HG02759 (cell line): ENCODE measurements at regions not wholly inside any gene's neighbourhood (a gene's known extent, or its start where the extent isn't known, plus 50 kb on each side); places are given as distances from the start of the nearest gene placed in this dataset.
"Not testable (repeated sequence)": the region's sequence is repeated elsewhere in the genome, so short reads cannot be mapped to it uniquely, and the experiment has no call there.

ENCODE experiments used
- ATAC-seq: cut with Tn5 transposase; IDR thresholded peaks from one replicate; pipeline ENCODE4 v1.9.1; 2021; ENCODE audit warnings: mild to moderate bottlenecking, moderate library complexity; ENCODE audit not compliant: unreplicated experiment

GRCh38 chr17:72563952-72564351 lies 443.1 kb downstream of the SOX9 start:
- ATAC-seq, result no peak

GRCh38 chr17:72565006-72565405 lies 444.2 kb downstream of the SOX9 start:
- ATAC-seq, result no peak

- ATAC-seq, result no peak
Measured at GRCh38 chr17:72565758-72566157, 444.9 kb downstream of the SOX9 start.

GRCh38 chr17:72566671-72567484 lies 446.1 kb downstream of the SOX9 start:
- no peak for ATAC-seq

- ATAC-seq, result no peak
Measured at GRCh38 chr17:72567774-72568173, 447.0 kb downstream of the SOX9 start.

GRCh38 chr17:72569148-72569946 lies 448.5 kb downstream of the SOX9 start:
- ATAC-seq, result no peak

- ATAC-seq, result no peak
Measured at GRCh38 chr17:72571813-72572396, 451.1 kb downstream of the SOX9 start.

- ATAC-seq, result no peak
Measured at GRCh38 chr17:72572604-72573491, 452.0 kb downstream of the SOX9 start.

GRCh38 chr17:72573492-72573801 lies 452.6 kb downstream of the SOX9 start:
- not testable (repeated sequence) for ATAC-seq

- no peak for ATAC-seq
Measured at GRCh38 chr17:72574675-72575510, 454.1 kb downstream of the SOX9 start.

GRCh38 chr17:72575542-72576233 lies 454.9 kb downstream of the SOX9 start:
- ATAC-seq, result no peak

GRCh38 chr17:72576289-72576759 lies 455.5 kb downstream of the SOX9 start:
- ATAC-seq, result no peak

GRCh38 chr17:72578817-72579470 lies 458.1 kb downstream of the SOX9 start:
- ATAC-seq, result no peak

GRCh38 chr17:72579990-72580320 lies 459.1 kb downstream of the SOX9 start:
- ATAC-seq, result no peak

- no peak for ATAC-seq
Measured at GRCh38 chr17:72580321-72581127, 459.7 kb downstream of the SOX9 start.

GRCh38 chr17:72587156-72587555 lies 466.3 kb downstream of the SOX9 start:
- ATAC-seq, result no peak

GRCh38 chr17:72587773-72588511 lies 467.1 kb downstream of the SOX9 start:
- ATAC-seq, result no peak
